ENCODE measurements at regions not wholly inside any gene's neighbourhood (a gene's known extent, or its start where the extent isn't known, plus 50 kb on each side); places are given as distances from the start of the nearest gene placed in this dataset.

GRCh38 chr6:104413767-104414166 is 446.0 kb downstream of the HACE1 start:
- no peak for DNase-seq

GRCh38 chr6:104411302-104411701 is 448.4 kb downstream of the HACE1 start:
- DNase-seq = no peak

- DNase-seq = no peak
Observed at GRCh38 chr6:104409913-104410312, 449.8 kb downstream of the HACE1 start.

GRCh38 chr6:104407957-104408356 is 451.8 kb downstream of the HACE1 start:
- DNase-seq = no peak

- no peak for DNase-seq
Observed at GRCh38 chr6:104404377-104404776, 455.3 kb downstream of the HACE1 start.

- peak; percentile 17 to 55 for DNase-seq
Observed at GRCh38 chr6:104402572-104402971, 457.1 kb downstream of the HACE1 start.

GRCh38 chr6:104401926-104402325 is 457.8 kb downstream of the HACE1 start:
- DNase-seq = peak; percentile 69 to 87

GRCh38 chr6:104400844-104401243 is 458.9 kb downstream of the HACE1 start:
- DNase-seq = peak in 1 of 2 experiments; percentile 3

- DNase-seq = no peak
Observed at GRCh38 chr6:104396077-104396476, 463.6 kb downstream of the HACE1 start.

GRCh38 chr6:104381907-104382306 is 477.8 kb downstream of the HACE1 start:
- DNase-seq = no peak

GRCh38 chr6:104365451-104366234 is 494.1 kb downstream of the HACE1 start:
- DNase-seq = no peak

GRCh38 chr6:104357928-104358327 is 501.8 kb downstream of the HACE1 start:
- no peak for DNase-seq

- no peak for DNase-seq
Observed at GRCh38 chr6:104356197-104356596, 503.5 kb downstream of the HACE1 start.

- no peak for DNase-seq
Observed at GRCh38 chr6:104349191-104349590, 510.5 kb downstream of the HACE1 start.

- no peak for DNase-seq
Observed at GRCh38 chr6:104344223-104344622, 515.5 kb downstream of the HACE1 start.

- DNase-seq = no peak
Observed at GRCh38 chr6:104332364-104332763, 527.4 kb downstream of the HACE1 start.

- DNase-seq = no peak
Observed at GRCh38 chr6:104326173-104327001, 533.3 kb downstream of the HACE1 start.

- peak in 1 of 2 experiments; percentile 43 for DNase-seq
Observed at GRCh38 chr6:104325341-104326172, 534.2 kb downstream of the HACE1 start.

- no peak for DNase-seq
Observed at GRCh38 chr6:104324301-104324700, 535.4 kb downstream of the HACE1 start.

GRCh38 chr6:104322841-104323240 is 536.9 kb downstream of the HACE1 start:
- no peak for DNase-seq

GRCh38 chr6:104321301-104321700 is 538.4 kb downstream of the HACE1 start:
- no peak for DNase-seq

GRCh38 chr6:104320896-104321295 is 538.8 kb downstream of the HACE1 start:
- no peak for DNase-seq

- no peak for DNase-seq
Observed at GRCh38 chr6:104312851-104313250, 546.9 kb downstream of the HACE1 start.
